Fibroblast of the aortic adventitia (primary cell): ENCODE measurements at regions not wholly inside any gene's neighbourhood (a gene's known extent, or its start where the extent isn't known, plus 50 kb on each side); places are given as distances from the start of the nearest gene placed in this dataset.

Experiments
- DNase-seq: peaks from one replicate; pipeline ENCODE4 v3.0.0-alpha.2; 2010; ENCODE audit warnings: low read depth
- H3K4me3 ChIP-seq: 2 replicates; pipeline ENCODE4 v1.5.1; 2011; ENCODE audit warnings: low read depth, mild to moderate bottlenecking, control low read depth, low read length, moderate library complexity
- TF ChIP-seq, protein P1 (sequence below): IDR thresholded peaks from 2 replicates; pipeline ENCODE4 v1.5.1; 2011; ENCODE audit warnings: mild to moderate bottlenecking, low read length, control low read depth, inconsistent platforms; ENCODE audit not compliant: insufficient read depth

DNA sequence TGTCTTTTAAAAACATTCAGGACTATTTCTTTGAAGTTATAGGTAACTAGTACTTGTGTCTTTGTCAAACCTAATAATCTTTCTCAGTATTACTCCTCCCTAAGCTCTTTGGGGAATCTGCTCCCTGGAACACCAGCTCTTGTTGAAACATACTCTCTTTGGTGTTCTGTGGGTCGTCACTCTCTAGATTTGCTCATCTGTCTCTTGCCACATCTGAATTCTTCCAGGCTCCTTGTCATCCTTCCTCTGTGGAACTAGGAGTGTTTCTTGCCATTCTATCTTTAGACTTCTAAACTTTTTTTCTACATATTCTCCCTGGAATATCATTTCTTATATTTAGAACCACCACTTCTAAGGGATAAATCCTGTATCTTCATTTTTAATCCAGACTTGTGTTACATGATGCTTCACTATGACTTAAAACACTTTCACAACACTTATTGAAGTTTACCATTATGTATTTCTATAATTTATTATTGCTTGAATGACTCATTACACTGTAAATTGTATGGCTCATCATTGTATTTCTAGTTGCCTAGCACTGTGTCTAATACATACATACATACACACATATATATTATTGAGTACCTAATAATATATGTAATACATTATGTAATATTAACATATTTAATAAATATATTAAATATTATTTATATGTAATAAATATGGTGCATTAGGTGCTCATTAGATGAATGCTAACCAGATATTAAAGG is 186.1 kb downstream of the TMA16 start:
- H3K4me3 ChIP-seq, result no peak overlapping the region
- TF ChIP-seq, protein P1, sequence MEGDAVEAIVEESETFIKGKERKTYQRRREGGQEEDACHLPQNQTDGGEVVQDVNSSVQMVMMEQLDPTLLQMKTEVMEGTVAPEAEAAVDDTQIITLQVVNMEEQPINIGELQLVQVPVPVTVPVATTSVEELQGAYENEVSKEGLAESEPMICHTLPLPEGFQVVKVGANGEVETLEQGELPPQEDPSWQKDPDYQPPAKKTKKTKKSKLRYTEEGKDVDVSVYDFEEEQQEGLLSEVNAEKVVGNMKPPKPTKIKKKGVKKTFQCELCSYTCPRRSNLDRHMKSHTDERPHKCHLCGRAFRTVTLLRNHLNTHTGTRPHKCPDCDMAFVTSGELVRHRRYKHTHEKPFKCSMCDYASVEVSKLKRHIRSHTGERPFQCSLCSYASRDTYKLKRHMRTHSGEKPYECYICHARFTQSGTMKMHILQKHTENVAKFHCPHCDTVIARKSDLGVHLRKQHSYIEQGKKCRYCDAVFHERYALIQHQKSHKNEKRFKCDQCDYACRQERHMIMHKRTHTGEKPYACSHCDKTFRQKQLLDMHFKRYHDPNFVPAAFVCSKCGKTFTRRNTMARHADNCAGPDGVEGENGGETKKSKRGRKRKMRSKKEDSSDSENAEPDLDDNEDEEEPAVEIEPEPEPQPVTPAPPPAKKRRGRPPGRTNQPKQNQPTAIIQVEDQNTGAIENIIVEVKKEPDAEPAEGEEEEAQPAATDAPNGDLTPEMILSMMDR, result no peak
- no peak for DNase-seq

DNA sequence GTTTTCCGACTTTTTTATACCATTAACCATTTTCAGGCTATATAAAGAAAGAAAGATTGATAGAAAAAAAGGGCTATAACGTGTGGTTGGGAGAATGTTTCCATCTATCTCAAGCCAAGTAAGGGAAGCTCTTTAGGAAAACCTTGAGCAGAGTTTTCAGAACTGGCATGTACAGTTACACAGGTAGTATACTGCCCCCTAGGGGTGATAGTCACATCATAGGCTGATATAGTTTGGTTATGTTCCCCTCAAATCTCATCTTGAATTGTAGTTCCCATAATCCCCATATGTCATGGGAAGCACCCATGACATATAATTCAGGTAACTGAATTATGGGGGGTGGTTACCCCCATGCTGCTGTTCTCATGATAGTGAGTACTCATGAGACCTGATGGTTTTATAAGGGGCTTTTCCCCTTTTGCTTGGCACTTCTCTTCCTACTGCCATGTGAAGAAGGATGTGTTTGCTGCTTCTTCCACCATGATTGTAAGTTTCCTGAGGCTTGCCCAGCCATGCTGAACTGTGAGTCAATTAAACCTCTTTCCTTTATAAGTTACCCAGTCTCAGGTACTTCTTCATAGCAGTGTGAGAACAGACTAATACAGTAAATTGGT is 186.8 kb downstream of the TMA16 start:
- TF ChIP-seq, protein P1, result peak; percentile 43

DNA sequence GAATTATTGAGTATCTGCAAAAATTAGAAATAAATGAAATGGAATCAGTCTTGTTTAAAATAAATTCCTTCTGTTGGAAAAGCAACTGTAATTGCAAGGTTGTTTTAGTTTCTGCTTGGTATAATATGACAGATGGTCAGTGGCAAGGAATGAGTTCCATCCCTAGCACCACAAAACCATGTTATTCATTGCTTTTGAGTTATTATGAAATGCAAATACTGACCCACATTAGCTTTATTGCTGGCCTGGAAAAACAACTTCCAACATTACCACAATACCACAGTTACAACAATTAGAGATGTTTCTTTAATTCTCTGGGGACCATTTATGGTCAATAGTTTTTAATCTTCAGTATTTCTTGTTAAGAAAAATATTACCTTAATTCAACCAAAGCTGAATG is 194.4 kb downstream of the TMA16 start:
- DNase-seq, result no peak
- TF ChIP-seq, protein P1, result no peak
- H3K4me3 ChIP-seq, result no peak overlapping the region

More for the DNA sequence above, 186.8 kb downstream of the TMA16 start:
- DNase-seq, result peak; percentile 21
- no peak overlapping the region for H3K4me3 ChIP-seq

DNA sequence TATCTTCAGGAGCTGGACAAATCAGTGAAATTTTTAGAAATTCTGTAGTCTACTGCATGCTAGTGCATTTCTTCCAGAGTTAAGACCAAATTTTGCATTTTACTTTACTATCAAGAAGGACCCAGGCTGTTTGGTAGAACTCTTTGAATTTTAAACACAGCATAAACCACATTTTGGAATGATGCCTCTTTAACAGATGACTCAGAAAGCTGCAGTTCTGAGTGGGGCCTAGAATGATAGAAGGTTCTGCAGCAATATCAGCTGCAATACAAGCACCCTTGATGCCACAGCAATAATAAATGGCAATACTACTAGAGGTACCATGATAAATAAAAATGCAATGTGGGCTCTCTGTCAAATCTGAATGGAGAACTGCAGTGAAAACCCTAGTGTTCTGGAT is 198.7 kb downstream of the TMA16 start:
- peak; percentile 8 for DNase-seq
- no peak overlapping the region for H3K4me3 ChIP-seq
- TF ChIP-seq, protein P1, result no peak

DNA sequence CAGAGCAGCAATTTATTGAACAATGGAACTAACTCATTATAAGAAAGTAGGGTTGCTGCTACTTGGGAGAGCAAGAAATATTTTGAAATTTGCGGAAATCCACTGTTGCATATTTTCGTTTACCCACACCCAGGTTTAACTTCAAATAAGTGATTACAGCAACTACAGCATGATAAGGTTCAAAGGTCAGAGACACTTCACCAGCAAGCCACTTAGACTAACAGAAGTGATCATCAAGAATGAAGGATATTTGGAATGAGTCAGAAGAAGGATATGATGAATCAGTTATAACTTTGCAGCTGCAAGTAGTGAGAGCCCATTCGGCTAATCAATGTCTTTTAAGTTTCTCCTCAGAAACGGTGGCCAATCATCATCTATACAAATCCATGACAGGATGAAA is 199.3 kb downstream of the TMA16 start:
- TF ChIP-seq, protein P1, result no peak
- H3K4me3 ChIP-seq, result no peak overlapping the region
- DNase-seq, result no peak

DNA sequence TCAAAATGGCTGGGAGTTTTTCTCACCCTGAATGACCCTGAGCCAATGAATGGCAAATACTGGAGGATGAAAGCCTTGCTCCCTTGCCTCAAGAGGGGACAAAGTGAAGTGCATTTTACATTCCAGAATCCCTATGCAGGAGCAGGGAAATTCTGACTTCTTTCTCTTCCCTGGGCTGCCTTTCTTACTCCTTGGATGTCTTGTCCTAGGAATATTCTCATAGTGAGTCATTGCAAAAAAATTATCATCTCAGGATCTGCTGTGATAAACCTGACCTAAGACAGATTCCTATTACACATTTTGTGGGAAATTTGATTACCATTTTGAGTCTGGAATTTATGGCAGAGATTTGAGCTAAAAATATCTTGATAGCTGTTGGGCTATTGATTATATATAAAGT is 199.9 kb downstream of the TMA16 start:
- DNase-seq, result peak; percentile 8
- H3K4me3 ChIP-seq, result no peak overlapping the region
- TF ChIP-seq, protein P1, result no peak
